Parathyroid adenoma (tissue), 2 donors: ENCODE measurements at regions not wholly inside any gene's neighbourhood (a gene's known extent, or its start where the extent isn't known, plus 50 kb on each side); places are given as distances from the start of the nearest gene placed in this dataset.

Experiments used
- H2AFZ ChIP-seq: fragments of 300-600 bp; sonication (generic); one replicate; pipeline ENCODE4 v1.7.0; 2017; ENCODE audit warnings: antibody characterized with exemption, mild to moderate bottlenecking
- H3K27ac ChIP-seq: fragments of 300-600 bp; sonication (generic); one replicate; pipeline ENCODE4 v1.7.0; 2017
- H3K27me3 ChIP-seq: fragments of 300-600 bp; sonication (generic); one replicate; pipeline ENCODE4 v1.7.0; 2017; ENCODE audit warnings: low read length; ENCODE audit not compliant: control insufficient read depth, insufficient read depth
- H3K36me3 ChIP-seq: fragments of 300-600 bp; sonication (generic); one replicate; pipeline ENCODE4 v1.7.0; 2017; ENCODE audit warnings: low read length; ENCODE audit not compliant: control insufficient read depth, insufficient read depth
- H3K4me1 ChIP-seq: fragments of 300-600 bp; sonication (generic); one replicate; pipeline ENCODE4 v1.7.0; 2017; ENCODE audit warnings: control low read depth
- H3K4me2 ChIP-seq: fragments of 300-600 bp; sonication (generic); one replicate; pipeline ENCODE4 v1.7.0; 2017; ENCODE audit warnings: low read length
- H3K4me3 ChIP-seq: fragments of 300-600 bp; sonication (generic); one replicate; pipeline ENCODE4 v1.7.0; 2017; ENCODE audit warnings: low read depth, low read length
- H3K79me2 ChIP-seq: fragments of 300-600 bp; sonication (generic); one replicate; pipeline ENCODE4 v1.7.0; 2017; ENCODE audit warnings: control low read depth
- H3K9ac ChIP-seq: fragments of 300-600 bp; sonication (generic); one replicate; pipeline ENCODE4 v1.7.0; 2017; ENCODE audit warnings: mild to moderate bottlenecking
- H3K9me3 ChIP-seq: fragments of 300-600 bp; sonication (generic); one replicate; pipeline ENCODE4 v1.7.0; 2017; ENCODE audit warnings: low read length; ENCODE audit not compliant: control insufficient read depth
- CTCF ChIP-seq: fragments of 300-600 bp; sonication (generic); IDR thresholded peaks from one replicate; pipeline ENCODE4 v1.7.0; 2017; ENCODE audit warnings: antibody characterized with exemption, mild to moderate bottlenecking
- donor health status: primary hyperparathyroidism.

GRCh38 chr6:90720404-90720803 is 133.5 kb upstream of the MAP3K7 start:
- no peaks in the 10 kb centered on the region for H3K4me1 ChIP-seq
- H3K27ac ChIP-seq: no peak overlapping the region
- no peaks in the 10 kb centered on the region for H3K79me2 ChIP-seq
- no peaks in the 10 kb centered on the region for H3K27me3 ChIP-seq
- H3K9me3 ChIP-seq: no peaks in the 10 kb centered on the region
- no peak overlapping the region for H3K4me2 ChIP-seq
- no peak for TF ChIP-seq CTCF
- no peak overlapping the region for H2AFZ ChIP-seq
- H3K36me3 ChIP-seq: no peaks in the 10 kb centered on the region
- H3K4me3 ChIP-seq: no peak overlapping the region
- H3K9ac ChIP-seq: no peak overlapping the region

- no peak overlapping the region for H3K4me2 ChIP-seq
- H3K4me3 ChIP-seq: no peak overlapping the region
- H2AFZ ChIP-seq: no peak overlapping the region
- no peak overlapping the region for H3K27ac ChIP-seq
- no peaks in the 10 kb centered on the region for H3K27me3 ChIP-seq
- H3K9ac ChIP-seq: no peak overlapping the region
- H3K79me2 ChIP-seq: no peaks in the 10 kb centered on the region
- H3K36me3 ChIP-seq: no peaks in the 10 kb centered on the region
- H3K9me3 ChIP-seq: no peaks in the 10 kb centered on the region
- no peak for TF ChIP-seq CTCF
- no peaks in the 10 kb centered on the region for H3K4me1 ChIP-seq
These were observed 132.7 kb upstream of the MAP3K7 start for GRCh38 chr6:90719321-90720195.

GRCh38 chr6:90716376-90716775 is 129.5 kb upstream of the MAP3K7 start:
- no peaks in the 10 kb centered on the region for H3K9me3 ChIP-seq
- H3K9ac ChIP-seq: no peak overlapping the region
- H2AFZ ChIP-seq: no peak overlapping the region
- H3K27me3 ChIP-seq: no peaks in the 10 kb centered on the region
- H3K79me2 ChIP-seq: no peaks in the 10 kb centered on the region
- TF ChIP-seq CTCF: no peak
- no peak overlapping the region for H3K27ac ChIP-seq
- no peaks in the 10 kb centered on the region for H3K4me1 ChIP-seq
- H3K4me3 ChIP-seq: no peak overlapping the region
- no peak overlapping the region for H3K4me2 ChIP-seq
- H3K36me3 ChIP-seq: no peaks in the 10 kb centered on the region

- TF ChIP-seq CTCF: no peak
- H3K27ac ChIP-seq: no peak overlapping the region
- no peak overlapping the region for H2AFZ ChIP-seq
- no peak overlapping the region for H3K4me2 ChIP-seq
- H3K27me3 ChIP-seq: no peaks in the 10 kb centered on the region
- H3K9me3 ChIP-seq: no peaks in the 10 kb centered on the region
- H3K4me3 ChIP-seq: no peak overlapping the region
- H3K36me3 ChIP-seq: no peaks in the 10 kb centered on the region
- no peaks in the 10 kb centered on the region for H3K4me1 ChIP-seq
- no peak overlapping the region for H3K9ac ChIP-seq
- H3K79me2 ChIP-seq: no peaks in the 10 kb centered on the region
These were observed 128.3 kb upstream of the MAP3K7 start for GRCh38 chr6:90715093-90715655.
